ENCODE measurements at regions not wholly inside any gene's neighbourhood (a gene's known extent, or its start where the extent isn't known, plus 50 kb on each side); places are given as distances from the start of the nearest gene placed in this dataset.
"Not testable (repeated sequence)": the region's sequence is repeated elsewhere in the genome, so short reads cannot be mapped to it uniquely, and the experiment has no call there.

DNA sequence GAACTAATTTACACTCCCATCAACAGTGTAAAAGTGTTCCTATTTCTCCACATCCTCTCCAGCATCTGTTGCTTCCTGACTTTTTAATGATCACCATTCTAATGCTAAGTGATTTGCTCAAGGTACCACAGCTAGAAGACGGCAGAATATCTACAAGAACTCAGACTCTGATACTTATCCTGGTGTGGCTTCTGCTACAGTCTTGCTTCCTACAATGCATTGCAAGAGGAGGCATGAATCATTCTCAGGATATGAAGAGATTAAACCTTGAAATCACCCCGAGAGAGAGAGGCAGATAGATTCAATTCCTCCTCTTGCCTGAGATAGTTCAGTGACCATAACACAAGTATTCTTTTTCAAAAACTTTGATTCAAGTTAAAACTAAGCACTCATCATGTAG, 306.4 kb downstream of the TBC1D4 start:
- no peak for DNase-seq

DNA sequence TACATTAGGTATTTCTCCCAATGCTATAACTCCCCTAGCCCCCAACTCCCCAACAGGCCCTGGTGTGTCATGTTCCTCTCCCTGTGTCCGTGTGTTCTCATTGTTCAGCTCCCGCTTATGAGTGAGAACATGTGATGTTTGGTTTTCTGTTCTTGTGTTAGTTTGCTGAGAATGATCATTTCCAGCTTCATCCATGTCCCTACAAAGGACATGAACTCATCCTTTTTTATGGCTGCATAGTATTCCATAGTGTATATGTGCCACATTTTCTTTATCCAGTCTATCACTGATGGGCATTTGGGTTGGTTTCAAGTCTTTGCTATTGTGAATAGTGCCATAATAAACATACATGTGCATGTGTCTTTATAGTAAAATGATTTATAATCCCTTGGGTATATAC, 306.9 kb downstream of the TBC1D4 start:
- not testable (repeated sequence) for DNase-seq

DNA sequence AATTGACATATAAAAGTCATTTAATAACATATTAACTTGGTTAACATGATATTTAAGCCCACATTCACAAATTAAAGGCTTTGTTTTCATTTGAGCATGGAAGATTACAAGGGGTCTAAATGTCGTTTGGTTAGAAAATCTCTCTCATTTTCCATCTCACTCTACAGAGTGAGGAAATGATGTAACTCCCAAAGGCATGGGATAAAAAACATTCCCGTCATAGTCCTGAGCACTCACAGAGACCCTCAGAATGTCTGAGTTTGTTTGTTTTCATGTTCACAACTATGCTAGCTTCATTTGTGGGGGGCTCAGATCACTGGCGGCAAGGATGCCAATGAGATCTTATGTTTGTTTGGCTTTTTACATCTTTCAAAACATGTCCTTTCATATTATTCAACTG, 307.5 kb downstream of the TBC1D4 start:
- no peak for DNase-seq

DNA sequence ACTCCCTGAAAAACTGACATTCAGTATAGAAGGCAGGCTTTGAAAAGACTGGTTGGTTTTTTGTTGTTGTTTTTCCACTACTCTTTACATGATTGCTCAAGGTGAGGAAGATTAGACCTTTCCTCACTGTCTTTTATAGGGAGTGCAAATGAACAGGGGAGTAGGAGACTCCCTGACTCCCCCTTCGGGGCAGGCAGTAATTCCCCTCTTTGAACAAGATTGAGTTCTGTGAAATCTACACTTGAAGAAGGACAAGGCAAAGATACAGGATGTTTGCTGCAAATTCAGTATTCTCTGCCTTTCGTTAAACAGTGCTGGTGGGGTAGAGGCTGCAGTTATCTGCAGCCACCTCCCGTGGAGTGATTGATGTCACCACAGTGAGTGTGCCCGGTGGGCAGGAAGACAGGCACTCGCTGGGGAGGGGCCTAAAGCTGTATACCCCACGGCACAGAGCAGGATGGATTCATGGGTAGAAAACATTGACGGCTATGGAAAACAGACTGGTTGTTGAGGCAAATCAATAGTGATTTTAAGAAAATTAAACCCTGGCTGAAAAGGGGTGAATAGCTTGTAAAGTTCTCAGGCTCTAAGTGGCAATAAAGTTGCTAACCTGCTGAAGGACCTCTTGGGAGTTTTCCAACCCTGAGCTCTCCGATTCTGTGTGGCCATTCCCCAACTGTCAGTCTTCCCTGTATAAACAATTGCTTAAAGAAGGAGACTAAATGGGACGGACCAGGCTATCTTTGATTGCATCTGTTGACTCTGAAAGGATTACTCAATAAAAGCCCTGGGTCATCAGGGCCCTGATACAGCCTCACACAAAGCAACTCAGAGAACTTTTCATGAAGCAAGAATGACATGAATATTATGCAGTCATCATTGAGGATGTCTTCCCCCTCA, 308.3 kb downstream of the TBC1D4 start:
- DNase-seq, result no peak

DNA sequence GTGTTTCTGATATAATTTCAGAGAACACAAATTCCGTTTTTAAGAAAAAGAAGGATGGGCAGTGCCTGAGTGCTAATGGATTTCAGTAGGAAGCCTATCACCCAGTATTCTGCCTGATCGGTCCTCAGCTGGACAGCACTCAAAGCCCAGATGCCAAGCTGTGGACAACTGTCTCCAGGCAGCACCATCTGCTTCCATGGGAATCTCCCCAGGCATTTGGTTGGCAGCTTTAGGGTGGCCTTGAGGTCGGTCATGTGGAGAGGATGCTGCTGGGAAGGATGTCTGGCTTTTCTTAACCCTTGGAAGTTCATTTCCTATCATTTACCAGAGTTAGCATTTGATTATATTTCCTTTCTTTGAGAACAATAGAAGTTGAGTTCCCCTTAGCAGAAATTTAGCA, 311.7 kb downstream of the TBC1D4 start:
- DNase-seq, result no peak

- no peak for DNase-seq
Observed at GRCh38 chr13:75165543-75166230, 316.3 kb downstream of the TBC1D4 start.

- DNase-seq, result no peak
Observed at GRCh38 chr13:75161804-75162203, 320.2 kb downstream of the TBC1D4 start.

DNA sequence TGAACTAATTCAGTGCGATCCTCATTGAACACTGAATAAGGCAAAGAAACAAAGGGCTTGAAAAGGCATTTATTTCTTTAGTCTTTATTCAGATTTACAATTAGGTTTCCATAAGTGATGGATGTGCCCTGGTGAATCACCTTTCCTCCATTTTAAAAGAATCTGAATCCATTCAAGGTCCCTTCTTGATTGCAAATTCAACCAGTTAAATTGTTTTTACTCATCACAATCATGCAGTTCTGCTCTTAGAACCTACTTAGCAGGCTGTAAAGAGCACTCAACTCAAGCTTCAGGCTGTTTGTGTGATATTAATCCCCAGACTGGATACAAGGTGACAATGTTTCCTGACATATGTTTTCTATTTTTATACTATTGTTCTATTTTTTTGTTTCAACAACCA, 321.0 kb downstream of the TBC1D4 start:
- no peak for DNase-seq

DNA sequence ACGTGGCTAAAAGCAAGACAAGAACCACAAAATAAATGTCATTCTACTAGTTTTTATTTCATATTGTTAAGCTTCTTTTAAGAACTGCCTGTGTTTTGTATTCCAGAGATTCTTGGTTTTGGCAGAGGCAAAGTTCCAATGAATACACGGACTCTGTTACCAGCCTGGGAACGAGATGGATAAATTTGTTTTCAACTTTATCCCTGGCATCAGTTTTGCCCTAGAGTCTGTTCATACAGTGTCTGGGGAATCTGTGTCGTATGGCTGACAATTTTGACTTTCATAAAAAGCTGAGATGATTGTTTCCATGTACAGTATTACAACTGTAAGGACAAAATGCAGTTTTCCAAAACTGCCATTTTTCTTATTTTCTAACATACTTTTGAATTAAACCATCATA, 327.6 kb downstream of the TBC1D4 start:
- DNase-seq, result no peak

GRCh38 chr13:75153834-75154233, 328.1 kb downstream of the TBC1D4 start:
- no peak for DNase-seq

- DNase-seq, result no peak
Observed at GRCh38 chr13:75153386-75153785, 328.6 kb downstream of the TBC1D4 start.

- DNase-seq, result no peak
Observed at GRCh38 chr13:75151081-75151643, 330.8 kb downstream of the TBC1D4 start.

DNA sequence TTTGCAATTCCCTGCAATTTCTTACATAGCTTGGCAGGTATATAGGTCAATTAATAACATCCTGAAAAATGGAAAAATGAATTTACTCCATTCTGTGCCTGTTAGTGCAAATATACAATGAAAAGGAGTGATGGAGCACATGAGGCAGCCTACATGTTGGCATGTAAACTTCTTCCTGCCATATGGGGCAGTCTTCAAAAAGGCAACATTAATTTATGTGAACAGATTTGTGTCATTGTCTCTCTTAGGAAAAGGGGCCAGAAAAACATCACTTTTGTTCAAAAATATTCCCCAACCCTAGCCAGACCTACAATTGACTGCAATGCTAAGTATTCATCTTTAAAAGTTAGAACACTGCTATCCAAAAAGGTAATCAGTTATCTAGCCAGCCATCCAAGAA, 332.2 kb downstream of the TBC1D4 start:
- no peak for DNase-seq

DNA sequence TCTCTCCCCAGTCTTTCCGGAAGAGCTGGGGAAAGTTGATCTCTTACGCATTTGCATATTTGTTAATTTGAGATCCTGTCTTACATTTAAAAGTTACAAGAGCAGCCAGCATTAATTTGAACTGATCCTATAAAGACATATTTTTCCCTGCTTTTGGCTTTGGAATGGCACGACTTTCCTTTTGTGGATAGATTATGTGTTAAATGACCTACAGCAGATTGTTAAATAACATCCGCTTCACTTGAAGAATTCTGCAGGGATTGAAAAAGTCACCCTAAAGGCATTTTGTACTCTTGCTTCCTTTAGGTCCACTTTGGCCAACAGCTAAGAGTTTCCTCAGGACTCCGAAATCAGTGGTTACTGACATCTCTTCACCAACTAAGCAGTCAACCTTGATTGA, 334.0 kb downstream of the TBC1D4 start:
- no peak for DNase-seq

GRCh38 chr13:75146436-75146835, 335.5 kb downstream of the TBC1D4 start:
- DNase-seq, result no peak

DNA sequence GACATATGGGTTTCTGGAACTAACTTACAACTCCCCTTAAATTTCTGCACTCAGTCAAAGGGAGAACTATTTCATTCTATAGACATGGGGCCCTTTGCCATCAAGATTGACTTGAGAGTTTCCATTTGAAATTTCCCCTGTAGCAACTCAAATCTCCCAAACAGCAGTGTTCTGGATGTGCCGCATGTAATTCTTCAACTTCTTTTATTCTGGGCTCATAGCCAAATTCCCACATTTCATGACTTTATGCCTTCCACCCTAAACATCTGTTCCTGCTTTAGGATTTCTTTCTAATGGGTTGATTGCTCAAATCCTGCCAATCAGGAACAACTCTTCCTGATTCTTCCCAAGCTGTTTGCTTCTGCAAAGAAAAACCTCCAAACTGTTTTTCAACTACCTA, 336.0 kb downstream of the TBC1D4 start:
- no peak for DNase-seq

- no peak for DNase-seq
Observed at GRCh38 chr13:75139291-75139690, 342.7 kb downstream of the TBC1D4 start.

GRCh38 chr13:75137911-75138571, 343.9 kb downstream of the TBC1D4 start:
- no peak for DNase-seq

- DNase-seq, result no peak
Observed at GRCh38 chr13:75136151-75136550, 345.8 kb downstream of the TBC1D4 start.

- DNase-seq, result no peak
Observed at GRCh38 chr13:75135325-75135825, 346.6 kb downstream of the TBC1D4 start.

DNA sequence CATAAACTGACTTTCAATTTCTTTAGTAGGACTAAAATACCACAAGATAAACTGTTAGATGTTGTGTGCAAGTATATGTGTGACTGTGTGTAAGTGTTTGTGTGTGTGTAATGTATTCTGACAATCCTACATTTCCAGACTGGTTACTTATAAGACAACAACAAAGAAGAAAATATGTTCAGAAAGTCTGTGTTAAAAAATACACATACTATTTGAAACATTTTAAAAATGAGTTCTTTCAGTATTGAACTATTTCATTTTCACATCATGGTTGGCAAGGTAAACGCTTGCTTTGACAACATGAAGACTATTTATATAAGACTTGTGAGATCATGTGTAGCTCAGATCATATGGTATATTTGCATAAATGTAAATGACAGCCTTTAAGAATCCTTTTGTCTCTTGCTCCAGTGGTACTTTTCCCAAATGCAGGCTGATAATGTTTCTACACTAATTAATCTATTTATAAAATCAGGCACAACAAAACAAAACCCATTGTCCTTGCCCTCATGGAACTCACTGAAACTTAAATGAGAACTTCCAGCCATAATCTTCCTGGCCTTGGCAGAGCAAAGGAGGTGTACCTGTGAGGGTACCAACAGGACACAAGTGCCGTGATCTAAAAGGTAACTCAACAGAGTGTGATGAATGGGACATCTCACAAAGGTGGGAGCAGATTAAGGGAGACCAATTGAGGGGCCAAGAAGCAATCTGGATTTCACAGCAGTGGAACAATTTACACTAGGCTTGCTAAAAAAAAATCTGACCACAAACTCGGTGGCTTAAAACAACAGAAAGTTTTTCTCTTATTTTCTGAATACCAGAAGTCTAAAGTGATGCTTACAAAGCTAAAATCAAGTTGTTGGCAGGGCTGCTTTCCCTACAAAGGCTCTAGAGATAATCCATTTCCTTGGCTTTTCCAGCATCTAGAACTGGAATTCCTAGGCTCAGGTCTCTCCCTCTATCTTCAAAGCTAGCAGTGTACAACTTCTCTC, 349.0 kb downstream of the TBC1D4 start:
- DNase-seq, result no peak

DNA sequence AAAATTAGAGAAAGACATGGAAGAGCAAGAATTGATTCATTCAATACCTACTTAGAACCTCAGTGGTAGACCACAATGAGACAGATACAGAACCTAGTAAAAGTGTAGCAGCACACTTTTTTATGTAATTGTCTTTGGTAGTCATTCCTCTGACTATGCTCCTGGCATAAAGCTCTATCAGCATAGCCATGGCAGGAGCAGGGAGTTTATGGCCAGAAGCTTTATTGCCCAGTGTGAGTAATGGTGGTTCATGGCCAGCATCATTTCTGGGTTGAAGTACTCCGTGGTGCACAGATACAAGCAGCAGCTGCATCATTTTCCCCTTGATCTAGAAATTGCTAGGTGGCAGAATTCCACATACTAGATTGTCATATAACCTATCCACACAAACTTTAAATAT, 352.6 kb downstream of the TBC1D4 start:
- DNase-seq, result no peak
